ENCODE measurements at regions not wholly inside any gene's neighbourhood (a gene's known extent, or its start where the extent isn't known, plus 50 kb on each side); places are given as distances from the start of the nearest gene placed in this dataset.

- H3K36me3 Mint-ChIP-seq (ENCODE audit: unreplicated experiment) = no peaks in the 10 kb centered on the region
- no peaks in the 10 kb centered on the region for H3K27me3 Mint-ChIP-seq (ENCODE audit: unreplicated experiment)
- no peak for TF ChIP-seq CTCF (IDR thresholded peaks at IDR 0.05)
- H3K9me3 Mint-ChIP-seq (ENCODE audit: unreplicated experiment) = no peaks in the 10 kb centered on the region
- H3K27ac Mint-ChIP-seq (ENCODE audit: unreplicated experiment) = no peak overlapping the region
- H3K4me3 Mint-ChIP-seq (ENCODE audit: unreplicated experiment) = no peak overlapping the region
- no peak for DNase-seq (ENCODE audit: extremely low spot score, unreplicated experiment)
- no peaks in the 10 kb centered on the region for H3K4me1 Mint-ChIP-seq (ENCODE audit: unreplicated experiment)
Measured at GRCh38 chr14:27484633-27485032, 886.8 kb upstream of the NOVA1 start.

- DNase-seq (ENCODE audit: extremely low spot score, unreplicated experiment) = no peak
- no peaks in the 10 kb centered on the region for H3K4me1 Mint-ChIP-seq (ENCODE audit: unreplicated experiment)
- no peaks in the 10 kb centered on the region for H3K36me3 Mint-ChIP-seq (ENCODE audit: unreplicated experiment)
- H3K4me3 Mint-ChIP-seq (ENCODE audit: unreplicated experiment) = no peak overlapping the region
- no peaks in the 10 kb centered on the region for H3K27me3 Mint-ChIP-seq (ENCODE audit: unreplicated experiment)
- no peak for TF ChIP-seq CTCF (IDR thresholded peaks at IDR 0.05)
- H3K27ac Mint-ChIP-seq (ENCODE audit: unreplicated experiment) = no peak overlapping the region
- no peaks in the 10 kb centered on the region for H3K9me3 Mint-ChIP-seq (ENCODE audit: unreplicated experiment)
Measured at GRCh38 chr14:27485193-27485592, 887.4 kb upstream of the NOVA1 start.

GRCh38 chr14:27506272-27506671 lies 908.4 kb upstream of the NOVA1 start:
- no peak overlapping the region for H3K4me3 Mint-ChIP-seq (ENCODE audit: unreplicated experiment)
- no peaks in the 10 kb centered on the region for H3K4me1 Mint-ChIP-seq (ENCODE audit: unreplicated experiment)
- H3K27me3 Mint-ChIP-seq (ENCODE audit: unreplicated experiment) = no peaks in the 10 kb centered on the region
- H3K36me3 Mint-ChIP-seq (ENCODE audit: unreplicated experiment) = no peaks in the 10 kb centered on the region
- DNase-seq (ENCODE audit: extremely low spot score, unreplicated experiment) = no peak
- peaks cover 39% of the 10 kb centered on the region for H3K9me3 Mint-ChIP-seq (ENCODE audit: unreplicated experiment)
- H3K27ac Mint-ChIP-seq (ENCODE audit: unreplicated experiment) = no peak overlapping the region
- no peak for TF ChIP-seq CTCF (IDR thresholded peaks at IDR 0.05)

GRCh38 chr14:27528328-27528727 lies 930.5 kb upstream of the NOVA1 start:
- TF ChIP-seq CTCF (IDR thresholded peaks at IDR 0.05) = peak; percentile 69
- no peaks in the 10 kb centered on the region for H3K36me3 Mint-ChIP-seq (ENCODE audit: unreplicated experiment)
- no peaks in the 10 kb centered on the region for H3K9me3 Mint-ChIP-seq (ENCODE audit: unreplicated experiment)
- no peak overlapping the region for H3K4me3 Mint-ChIP-seq (ENCODE audit: unreplicated experiment)
- no peaks in the 10 kb centered on the region for H3K4me1 Mint-ChIP-seq (ENCODE audit: unreplicated experiment)
- H3K27me3 Mint-ChIP-seq (ENCODE audit: unreplicated experiment) = peaks cover 4% of the 10 kb centered on the region
- no peak for DNase-seq (ENCODE audit: extremely low spot score, unreplicated experiment)
- H3K27ac Mint-ChIP-seq (ENCODE audit: unreplicated experiment) = no peak overlapping the region

GRCh38 chr14:27536748-27537147 lies 938.9 kb upstream of the NOVA1 start:
- no peak overlapping the region for H3K27ac Mint-ChIP-seq (ENCODE audit: unreplicated experiment)
- TF ChIP-seq CTCF (IDR thresholded peaks at IDR 0.05) = no peak
- H3K27me3 Mint-ChIP-seq (ENCODE audit: unreplicated experiment) = no peaks in the 10 kb centered on the region
- no peaks in the 10 kb centered on the region for H3K9me3 Mint-ChIP-seq (ENCODE audit: unreplicated experiment)
- no peaks in the 10 kb centered on the region for H3K4me1 Mint-ChIP-seq (ENCODE audit: unreplicated experiment)
- no peak for DNase-seq (ENCODE audit: extremely low spot score, unreplicated experiment)
- no peak overlapping the region for H3K4me3 Mint-ChIP-seq (ENCODE audit: unreplicated experiment)
- H3K36me3 Mint-ChIP-seq (ENCODE audit: unreplicated experiment) = no peaks in the 10 kb centered on the region

Data from osteocyte (in vitro differentiated cells).